GM21619 (cell line): ENCODE measurements at regions not wholly inside any gene's neighbourhood (a gene's known extent, or its start where the extent isn't known, plus 50 kb on each side); places are given as distances from the start of the nearest gene placed in this dataset.

ENCODE experiments used
- ATAC-seq: cut with Tn5 transposase; IDR thresholded peaks from one replicate; pipeline ENCODE4 v1.9.1; 2021; ENCODE audit not compliant: unreplicated experiment

DNA sequence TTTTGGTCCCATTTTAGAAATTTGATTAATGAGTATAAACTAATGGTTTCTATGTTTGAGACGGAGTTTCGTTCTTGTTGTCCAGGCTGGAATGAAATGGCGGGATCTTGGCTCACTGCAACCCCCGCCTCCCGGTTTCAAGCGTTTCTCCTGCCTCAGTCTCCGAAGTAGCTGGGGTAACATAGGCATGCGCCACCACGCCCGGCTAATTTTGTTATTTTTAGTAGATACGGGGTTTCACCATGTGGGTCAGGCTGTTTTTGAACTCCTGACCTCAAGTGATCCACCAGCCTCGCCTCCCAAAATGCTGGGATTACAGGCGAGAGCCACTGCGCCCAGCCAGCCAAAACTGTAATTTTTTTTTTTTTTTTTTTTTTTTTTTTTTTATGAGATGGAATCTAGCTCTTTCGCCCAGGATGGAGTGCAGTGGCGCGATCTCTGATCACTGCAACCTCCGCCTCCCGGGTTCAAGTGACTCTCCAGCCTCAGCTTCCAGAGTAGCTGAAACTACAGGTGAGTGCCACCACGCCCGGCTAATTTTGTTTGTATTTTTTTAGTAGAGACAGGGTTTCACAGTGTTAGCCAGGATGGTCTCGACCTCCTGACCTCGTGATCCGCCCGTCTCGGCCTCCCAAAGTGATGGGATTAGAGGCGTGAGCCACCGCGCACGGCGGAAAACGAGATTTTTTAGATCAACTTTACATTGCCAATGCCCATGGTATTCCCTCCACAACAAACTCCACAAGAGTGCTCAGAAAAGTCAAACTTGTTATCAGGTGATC is 127.8 kb downstream of the HFE start:
- ATAC-seq = no peak

DNA sequence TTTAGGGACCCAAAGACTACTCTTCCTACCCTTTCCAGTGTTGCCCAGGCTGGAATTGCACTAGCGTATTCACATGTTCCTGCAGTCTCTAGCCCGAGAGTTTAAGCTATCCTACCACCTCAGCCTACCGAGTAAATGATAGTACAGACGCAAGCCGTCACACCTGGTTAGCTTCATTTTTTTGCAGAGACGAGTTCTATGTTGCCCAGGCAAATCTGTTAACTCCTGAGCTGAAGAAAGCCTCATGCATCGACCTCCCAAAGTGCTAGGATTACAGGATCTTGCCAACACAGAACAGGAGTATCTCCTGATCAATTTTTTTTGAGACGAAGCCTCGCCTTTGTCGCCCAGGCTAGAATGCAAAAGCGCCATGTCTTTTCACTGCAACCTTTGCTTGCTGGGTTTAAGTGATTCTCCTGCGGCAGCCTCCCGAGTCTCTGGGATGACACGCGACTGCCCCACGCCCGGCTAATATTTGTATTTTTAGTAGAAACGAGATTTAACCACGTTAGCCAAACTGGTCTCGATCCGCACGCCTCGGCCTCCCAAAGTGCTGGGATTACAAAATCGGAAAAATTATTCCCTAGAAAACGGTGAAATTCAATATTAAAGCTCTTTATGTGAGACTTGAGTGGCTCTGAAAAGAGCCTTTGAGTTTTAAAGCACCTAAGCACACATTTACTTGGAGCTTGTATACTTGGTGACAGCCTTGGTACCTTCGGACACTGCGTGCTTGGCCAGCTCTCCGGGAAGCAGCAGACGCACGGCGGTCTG is 128.5 kb downstream of the HFE start:
- ATAC-seq = peak; percentile 22

DNA sequence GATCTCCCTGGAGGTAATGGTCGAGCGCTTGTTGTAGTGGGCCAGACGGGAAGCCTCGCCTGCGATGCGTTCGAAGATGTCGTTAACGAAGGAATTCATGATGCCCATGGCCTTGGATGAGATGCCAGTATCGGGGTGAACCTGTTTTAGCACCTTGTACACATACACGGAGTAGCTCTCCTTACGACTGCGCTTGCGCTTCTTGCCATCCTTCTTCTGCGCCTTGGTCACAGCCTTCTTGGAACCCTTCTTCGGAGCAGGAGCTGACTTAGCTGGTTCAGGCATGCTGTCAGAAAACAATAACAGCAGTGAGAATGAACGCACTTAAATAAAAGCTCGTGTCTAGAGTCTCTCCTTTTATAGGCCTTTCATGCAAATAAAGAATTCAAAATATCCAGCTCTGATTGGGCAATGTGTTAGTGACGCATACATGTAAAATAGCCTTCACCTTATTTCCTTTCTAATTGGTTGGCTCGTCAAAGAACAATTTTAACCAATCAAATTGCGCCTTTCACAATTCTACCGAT is 129.2 kb downstream of the HFE start:
- ATAC-seq = peak; percentile 65

DNA sequence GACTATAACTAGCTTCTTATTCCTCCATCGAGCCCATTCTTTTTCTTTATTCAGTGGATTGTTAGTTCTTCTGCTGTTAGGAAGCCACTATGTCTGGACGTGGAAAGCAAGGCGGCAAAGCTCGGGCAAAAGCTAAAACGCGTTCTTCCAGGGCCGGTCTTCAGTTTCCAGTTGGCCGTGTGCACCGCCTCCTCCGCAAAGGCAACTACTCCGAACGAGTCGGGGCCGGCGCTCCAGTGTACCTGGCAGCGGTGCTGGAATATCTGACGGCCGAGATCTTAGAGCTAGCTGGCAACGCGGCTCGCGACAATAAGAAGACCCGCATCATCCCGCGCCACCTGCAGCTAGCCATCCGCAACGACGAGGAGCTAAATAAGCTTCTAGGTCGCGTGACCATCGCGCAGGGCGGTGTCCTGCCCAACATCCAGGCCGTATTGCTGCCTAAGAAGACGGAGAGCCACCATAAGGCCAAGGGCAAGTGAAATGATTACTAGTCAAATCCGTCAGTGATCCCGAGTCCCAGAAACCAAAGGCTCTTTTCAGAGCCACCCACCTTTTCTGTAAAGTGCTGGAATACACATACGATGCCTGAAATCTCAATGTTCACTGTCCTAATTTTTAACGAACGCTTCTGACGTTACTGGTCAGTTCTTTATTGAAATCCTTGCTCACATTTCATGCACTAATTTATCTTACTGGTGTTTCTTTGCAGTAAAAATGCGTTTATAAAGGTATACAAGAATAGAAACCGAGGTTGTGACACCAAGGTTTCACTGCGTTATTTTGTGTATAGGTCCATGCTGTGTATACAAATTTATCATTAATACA is 129.9 kb downstream of the HFE start:
- peak; percentile 39 for ATAC-seq

DNA sequence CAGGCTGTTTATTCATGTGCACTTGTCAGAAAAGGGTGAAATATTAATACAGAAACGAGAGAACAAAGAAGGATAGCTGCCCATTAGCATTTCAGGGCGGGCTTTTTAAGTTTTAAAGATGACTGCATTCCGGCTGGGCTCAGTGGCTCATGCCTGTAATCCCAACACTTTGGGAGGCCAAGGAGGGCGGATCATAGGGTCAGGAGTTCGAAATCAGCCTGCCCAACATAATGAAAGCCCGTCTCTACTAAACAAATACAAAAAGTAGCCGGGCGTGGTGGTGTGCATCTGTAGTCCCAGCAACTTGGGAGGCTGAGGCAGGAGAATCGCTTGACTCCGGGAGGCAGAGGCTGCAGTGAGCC is 130.5 kb downstream of the HFE start:
- no peak for ATAC-seq

DNA sequence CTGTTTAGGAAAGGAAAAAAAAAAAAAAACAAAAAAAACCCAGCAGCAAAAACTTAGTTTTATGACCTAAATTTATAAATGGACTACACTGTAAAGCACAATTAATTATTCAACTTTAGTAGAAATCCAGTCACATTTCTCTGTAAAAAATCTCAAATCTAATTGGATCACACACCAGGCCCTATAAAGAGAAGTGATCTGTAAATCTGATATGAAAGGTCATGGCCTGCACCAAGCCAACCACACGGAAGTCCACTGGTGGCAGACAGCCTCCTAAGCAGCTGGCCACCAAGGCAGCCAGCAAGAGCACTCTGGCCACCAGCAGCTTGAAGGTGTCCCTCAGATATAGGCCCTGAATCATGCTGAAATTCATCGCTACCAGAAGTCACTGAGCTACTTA is 131.6 kb downstream of the HFE start:
- no peak for ATAC-seq

DNA sequence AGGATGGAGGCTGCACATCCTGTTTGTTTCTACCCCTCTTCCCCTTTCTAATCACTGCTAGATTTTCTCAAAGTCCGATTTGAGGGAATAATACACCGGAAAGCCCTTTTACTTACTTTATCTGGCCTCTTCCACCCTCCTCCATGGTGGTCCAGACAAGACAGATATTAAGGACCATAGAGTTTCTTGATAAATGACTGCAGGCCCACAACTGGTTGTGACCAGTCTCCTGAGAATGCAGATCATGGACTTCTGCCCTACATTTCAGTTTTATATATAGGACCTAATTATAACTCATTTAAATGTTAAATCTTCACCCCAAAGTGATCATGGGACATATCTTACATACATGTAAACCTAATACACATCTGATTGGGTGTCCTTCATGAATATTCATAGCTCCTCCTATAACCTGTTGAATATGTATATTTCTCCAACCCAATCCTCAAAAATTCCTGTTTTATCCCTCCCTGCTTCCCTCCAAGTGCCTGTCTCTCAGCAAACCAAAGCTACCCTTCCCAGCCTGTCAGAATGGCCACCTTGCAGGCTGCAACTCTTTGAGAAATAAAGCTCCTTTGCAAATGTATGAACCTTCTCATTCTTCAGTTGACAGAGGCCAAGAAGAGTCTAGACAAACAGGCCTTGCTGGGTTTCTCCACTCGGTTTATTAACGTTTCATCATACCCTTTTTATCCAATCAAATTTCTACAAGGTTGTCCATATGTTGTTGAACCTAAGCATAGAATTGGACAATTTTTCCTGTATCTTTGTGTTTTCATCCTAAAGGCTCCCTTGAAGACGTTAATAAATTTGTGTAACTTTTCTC is 133.1 kb downstream of the HFE start:
- ATAC-seq = no peak

DNA sequence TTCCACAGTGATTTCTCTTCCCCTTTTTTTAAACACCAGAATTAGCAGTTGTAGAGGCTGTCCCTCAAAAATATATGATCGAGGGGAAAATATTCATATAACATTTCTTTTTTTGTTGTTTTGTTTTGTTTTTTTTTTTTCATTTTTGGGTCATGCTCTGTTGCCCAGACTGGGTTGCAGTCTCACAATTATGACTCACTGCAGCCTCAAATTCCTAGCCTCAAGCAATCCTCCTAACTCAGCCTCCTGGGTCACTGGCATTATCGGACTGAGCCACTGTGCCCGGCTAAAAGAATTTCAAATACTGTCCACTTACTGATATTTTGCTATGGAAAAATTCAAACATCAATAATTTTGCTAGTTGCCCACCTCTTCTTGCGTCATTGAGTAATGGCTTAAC is 134.0 kb downstream of the HFE start:
- no peak for ATAC-seq

DNA sequence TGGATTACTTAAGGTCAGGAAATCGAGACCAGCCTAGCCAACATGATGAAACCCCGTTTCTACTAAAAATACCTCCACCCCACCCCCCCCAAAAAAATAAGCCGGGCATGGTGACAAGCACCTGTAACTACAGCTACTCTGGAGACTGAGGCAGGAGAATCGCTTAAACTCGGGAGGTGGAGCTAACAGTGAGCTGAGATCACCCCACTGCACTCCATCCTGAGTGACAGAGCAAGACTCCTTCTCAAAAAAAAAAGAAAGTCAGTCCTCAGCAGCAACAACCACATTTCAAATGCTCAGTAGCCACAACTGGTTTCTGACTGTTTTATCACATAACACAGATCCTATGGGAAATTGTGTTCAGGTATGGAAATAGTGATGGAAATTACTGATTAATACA is 135.3 kb downstream of the HFE start:
- ATAC-seq = no peak

DNA sequence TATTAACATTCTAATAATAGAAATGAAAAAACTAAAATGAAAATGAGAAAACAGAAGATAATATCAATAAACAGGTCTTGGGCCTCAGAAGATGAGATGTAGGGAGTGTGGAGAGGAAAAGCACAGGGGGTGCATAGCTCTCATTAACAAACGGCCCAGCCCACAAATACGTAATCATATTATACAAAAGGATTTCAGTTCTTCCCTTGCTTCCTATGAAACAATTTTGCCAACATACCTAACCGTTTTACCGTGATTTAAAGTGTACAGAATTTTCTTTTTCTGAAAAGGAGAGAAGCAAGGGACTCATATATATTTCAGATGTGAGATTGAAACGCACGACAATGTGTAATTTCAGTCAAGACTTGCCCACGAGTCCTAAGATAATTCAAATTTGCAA is 136.0 kb downstream of the HFE start:
- peak; percentile 9 for ATAC-seq

DNA sequence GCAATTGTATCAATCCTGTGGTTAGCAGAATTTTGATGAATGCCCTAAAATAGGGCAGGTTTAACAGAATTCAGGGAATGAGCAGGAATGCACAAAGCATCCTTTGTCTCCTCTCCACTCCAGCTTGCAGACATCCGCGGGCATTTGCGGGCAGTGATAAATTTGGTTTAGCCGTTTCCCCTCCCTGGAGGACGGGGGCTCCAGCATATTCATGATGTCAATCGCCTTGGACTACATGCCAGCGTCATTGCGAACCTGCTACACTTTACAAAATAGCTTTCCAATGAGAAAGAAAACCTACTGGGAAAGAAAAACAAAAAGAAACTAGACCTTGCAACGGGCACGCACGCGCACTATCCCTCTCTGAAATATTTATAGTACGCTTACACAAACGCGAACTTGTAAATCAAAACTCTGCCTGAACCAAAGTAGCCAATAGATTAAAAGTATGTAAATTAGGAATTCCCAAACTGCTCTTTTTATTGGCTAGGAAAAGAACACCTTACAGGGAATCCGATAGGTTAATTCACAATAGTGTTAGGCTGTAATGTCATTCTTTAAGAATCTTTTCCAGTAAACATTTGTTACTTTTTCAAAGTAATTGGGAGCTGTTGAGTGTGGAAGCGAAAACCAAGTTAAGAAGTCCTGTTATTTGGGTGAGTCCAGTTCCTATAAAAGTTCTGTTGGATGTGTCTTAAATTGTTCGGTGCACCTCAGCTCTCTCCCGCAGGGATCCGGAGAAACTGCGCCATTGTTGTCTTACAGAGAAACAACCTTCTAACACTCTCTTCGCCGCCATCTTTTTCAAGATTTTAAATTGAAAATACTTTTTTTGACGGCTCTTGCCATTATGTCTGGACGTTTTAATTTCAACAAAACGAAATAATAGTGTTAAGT is 136.7 kb downstream of the HFE start:
- ATAC-seq = peak; percentile 68

DNA sequence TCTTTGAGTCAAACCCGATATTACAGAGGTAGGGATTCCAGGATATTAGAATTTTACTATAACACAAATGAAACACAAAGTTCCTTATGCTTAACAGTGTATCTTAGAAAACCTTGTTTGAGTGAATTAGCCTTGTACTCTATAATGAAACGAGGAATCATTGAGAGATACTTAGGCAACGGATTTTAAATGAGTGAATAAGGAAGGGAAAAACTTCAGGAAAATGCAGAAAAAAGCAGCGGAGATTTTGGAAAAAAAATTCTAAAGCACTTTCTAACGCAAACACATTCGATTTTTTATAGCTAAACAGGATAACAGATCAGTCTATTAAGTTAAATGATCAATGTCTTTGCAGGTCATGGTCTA is 137.3 kb downstream of the HFE start:
- no peak for ATAC-seq

DNA sequence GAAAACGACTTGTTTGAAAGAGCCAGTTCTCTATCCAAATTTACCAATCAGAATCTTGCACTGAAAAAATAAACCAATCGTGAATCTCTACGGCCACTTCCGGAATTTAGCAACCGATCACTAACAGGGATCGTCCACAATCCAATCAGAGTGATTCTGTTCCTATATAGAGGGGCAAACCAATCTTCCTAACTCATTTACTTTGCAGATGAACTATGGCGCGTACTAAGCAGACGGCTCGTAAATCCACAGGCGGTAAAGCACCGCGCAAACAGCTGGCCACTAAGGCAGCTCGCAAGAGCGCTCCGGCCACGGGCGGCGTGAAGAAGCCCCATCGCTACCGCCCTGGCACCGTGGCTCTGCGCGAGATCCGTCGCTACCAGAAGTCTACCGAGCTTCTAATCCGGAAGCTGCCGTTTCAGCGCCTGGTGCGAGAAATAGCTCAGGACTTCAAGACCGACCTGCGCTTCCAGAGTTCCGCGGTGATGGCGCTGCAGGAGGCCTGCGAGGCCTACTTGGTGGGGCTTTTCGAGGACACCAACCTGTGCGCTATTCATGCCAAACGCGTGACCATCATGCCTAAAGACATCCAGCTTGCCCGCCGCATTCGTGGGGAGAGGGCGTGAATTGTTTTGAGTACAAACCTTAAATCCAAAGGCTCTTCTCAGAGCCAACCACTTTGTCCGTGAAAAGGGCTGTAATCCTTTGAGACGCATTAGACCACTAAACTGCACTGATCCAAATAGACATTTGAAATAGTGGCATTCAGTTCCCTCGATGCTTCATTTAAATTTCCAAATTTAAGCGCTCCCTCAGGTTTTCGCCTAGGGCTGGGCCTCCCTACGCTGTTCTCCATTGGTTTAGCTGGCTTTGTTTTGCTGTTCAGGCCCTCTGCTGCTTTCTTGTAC is 138.0 kb downstream of the HFE start:
- no peak for ATAC-seq

DNA sequence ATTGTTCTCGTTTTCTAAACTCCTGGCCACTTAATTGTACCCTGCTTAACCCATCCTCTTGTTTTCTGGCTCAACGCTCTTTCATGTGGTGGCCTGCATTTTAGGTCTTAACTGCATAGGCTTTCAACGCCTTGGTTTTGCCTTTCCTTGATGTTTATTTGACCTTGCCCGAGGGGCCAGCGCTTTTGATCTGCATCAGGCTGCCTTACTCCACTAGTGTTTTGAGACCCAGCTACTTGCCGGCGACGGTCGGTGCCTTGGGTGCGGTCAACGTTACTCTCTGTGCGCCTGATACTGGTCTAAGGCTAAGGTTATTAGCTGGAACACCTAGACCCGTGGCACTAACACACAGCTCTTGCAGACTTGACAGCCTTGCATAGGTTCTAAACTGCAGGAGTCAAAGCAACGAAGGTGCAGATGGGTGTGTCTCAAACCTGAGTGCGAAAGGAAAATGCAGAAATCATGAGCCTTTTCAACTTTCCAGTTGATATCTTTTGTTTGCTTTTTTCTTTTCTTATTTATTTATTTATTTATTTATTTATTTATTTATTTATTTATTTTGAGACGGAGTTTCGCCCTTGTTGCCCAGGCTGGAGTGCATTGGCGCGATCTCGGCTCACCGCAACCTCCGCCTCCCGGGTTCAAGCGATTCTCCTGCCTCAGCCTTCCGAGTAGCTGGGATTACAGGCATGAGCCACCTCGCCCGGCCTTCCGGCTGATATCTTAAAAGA is 138.8 kb downstream of the HFE start:
- ATAC-seq = no peak

DNA sequence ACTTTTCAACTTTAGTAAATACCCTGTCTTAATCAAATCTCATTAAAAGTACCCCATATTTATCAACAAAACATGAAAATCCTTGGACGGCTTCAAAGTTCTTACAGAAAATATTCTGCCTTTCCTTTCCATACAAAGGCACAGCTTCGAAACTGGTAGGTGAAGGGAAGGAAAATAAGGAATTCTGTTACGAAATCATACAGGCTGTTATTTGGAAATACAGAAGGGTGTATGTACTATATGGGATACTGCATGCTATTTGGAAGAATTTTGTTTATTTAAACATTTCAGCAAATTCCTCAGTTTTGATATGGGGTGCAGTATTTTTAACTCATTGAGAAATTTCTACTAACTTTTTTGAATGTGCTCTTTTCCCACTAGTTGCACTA is 138.4 kb upstream of the BTN3A2 start:
- ATAC-seq = no peak

DNA sequence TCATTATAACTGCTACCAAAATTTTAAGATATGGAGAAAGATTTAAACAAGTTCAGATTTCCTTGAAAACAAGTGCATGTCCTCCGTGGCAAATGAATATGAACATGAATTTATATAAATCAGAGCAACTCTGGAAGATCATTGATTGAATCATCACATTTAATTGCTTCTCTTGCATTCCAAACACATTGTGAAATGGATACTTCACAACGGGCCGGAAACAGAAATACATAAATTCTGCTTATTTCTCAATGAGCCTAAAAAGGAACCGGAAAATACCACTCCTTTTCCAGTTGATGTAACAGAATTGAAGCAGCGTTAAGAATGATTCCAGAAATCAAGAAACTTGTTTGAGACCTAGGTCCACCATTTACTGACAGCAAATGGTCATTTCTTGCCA is 134.6 kb upstream of the BTN3A2 start:
- no peak for ATAC-seq

DNA sequence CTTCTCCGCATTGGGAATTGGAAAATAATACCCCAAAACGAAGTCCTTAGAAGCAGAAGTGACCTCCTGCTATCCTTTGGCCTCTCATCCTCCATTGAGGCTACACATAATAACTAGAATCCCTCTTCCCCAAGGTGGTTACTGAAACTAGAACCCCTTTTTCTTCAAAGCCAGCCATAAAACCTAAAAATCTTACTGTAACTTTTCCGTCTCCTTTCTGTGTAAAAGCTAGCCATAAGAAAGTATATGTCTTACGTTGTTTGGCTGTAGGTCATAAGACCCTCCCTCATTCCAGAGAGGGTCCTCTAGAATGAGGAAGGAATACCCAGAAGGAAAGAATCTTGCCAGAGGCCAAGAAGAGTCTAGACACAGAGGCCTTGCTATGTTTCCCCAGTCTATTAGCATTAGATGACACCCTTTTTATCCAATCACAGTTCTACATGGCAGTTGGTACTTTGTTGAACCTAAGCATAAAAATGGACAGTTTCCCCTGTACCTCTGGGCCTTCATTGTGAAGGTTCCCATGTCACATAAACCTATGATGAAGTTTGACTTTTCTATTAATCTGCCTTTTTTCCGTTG is 133.9 kb upstream of the BTN3A2 start:
- no peak for ATAC-seq
